Liver (tissue), 8 donors: ENCODE measurements at regions not wholly inside any gene's neighbourhood (a gene's known extent, or its start where the extent isn't known, plus 50 kb on each side); places are given as distances from the start of the nearest gene placed in this dataset.
A peak's percentile ranks its signal among the peaks of the same experiment; 100 is the strongest.

ENCODE experiments used
- DNase-seq: peaks from one replicate; pipeline ENCODE4 v3.0.0-alpha.2; 2017; ENCODE audit warnings: low spot score
- H3K27ac ChIP-seq, 2 donors: one replicate each; pipeline ENCODE4 v1.7.0; 2013; ENCODE audit warnings: inconsistent platforms in 2 of 2, low read length in 2 of 2, control low read depth in 1 of 2, low read depth in 1 of 2, mild to moderate bottlenecking in 1 of 2
- H3K27me3 ChIP-seq, 4 donors: one replicate each; pipeline versions ENCODE4 v1.6.1 to v1.7.0; 2013; ENCODE audit warnings: low read length in 3 of 4, inconsistent platforms in 1 of 4, mild to moderate bottlenecking in 1 of 4, moderate library complexity in 1 of 4; ENCODE audit not compliant: control insufficient read depth in 4 of 4, insufficient read depth in 4 of 4
- H3K36me3 ChIP-seq, 4 donors: one replicate each; pipeline versions ENCODE4 v1.6.1 to v1.7.0; 2013; ENCODE audit warnings: low read length in 3 of 4, mild to moderate bottlenecking in 3 of 4, low read depth in 1 of 4, moderate library complexity in 1 of 4; ENCODE audit not compliant: control insufficient read depth in 4 of 4, insufficient read depth in 3 of 4
- H3K4me1 ChIP-seq, 4 donors: one replicate each; pipeline versions ENCODE4 v1.6.1 to v1.7.0; 2013; ENCODE audit warnings: low read length in 3 of 4, mild to moderate bottlenecking in 3 of 4, moderate library complexity in 1 of 4; ENCODE audit not compliant: control insufficient read depth in 4 of 4, insufficient read depth in 4 of 4
- H3K4me3 ChIP-seq, 3 donors: one replicate each; pipeline versions ENCODE4 v1.6.1 to v1.7.0; 2013; ENCODE audit warnings: low read length in 3 of 3, control low read depth in 1 of 3, low read depth in 1 of 3, mild to moderate bottlenecking in 1 of 3
- H3K9ac ChIP-seq, 2 donors: one replicate each; pipeline ENCODE4 v1.7.0; 2013; ENCODE audit warnings: low read length in 2 of 2, mild to moderate bottlenecking in 2 of 2, moderate library complexity in 2 of 2, control low read depth in 1 of 2, low read depth in 1 of 2
- H3K9me3 ChIP-seq, 4 donors: one replicate each; pipeline versions ENCODE4 v1.6.1 to v1.7.0; 2013; ENCODE audit warnings: low read length in 3 of 4; ENCODE audit not compliant: control insufficient read depth in 4 of 4
- ATF3 ChIP-seq: IDR thresholded peaks from 2 replicates; pipeline ENCODE4 v1.6.1; 2016; ENCODE audit warnings: antibody characterized with exemption
- CTCF ChIP-seq: fragments of 150-350 bp; IDR thresholded peaks from 2 replicates; pipeline ENCODE4 v1.5.1; 2017; ENCODE audit warnings: improper control_type of control experiment, low read depth, low read length; ENCODE audit not compliant: missing input control
- EGR1 ChIP-seq, 2 donors: IDR thresholded peaks; 2 replicates each; pipeline ENCODE4 v1.6.1; 2016 to 2018; ENCODE audit warnings: antibody characterized with exemption in 2 of 2, low read depth in 2 of 2
- FOXA1 ChIP-seq: IDR thresholded peaks from 2 replicates; pipeline ENCODE4 v1.6.1; 2016; ENCODE audit warnings: antibody characterized with exemption
- FOXA2 ChIP-seq: IDR thresholded peaks from 2 replicates; pipeline ENCODE4 v1.6.1; 2016; ENCODE audit warnings: antibody characterized with exemption
- GABPA ChIP-seq, 2 donors: IDR thresholded peaks in 1 of 2; conservative IDR thresholded peaks in 1 of 2; 2 replicates each; pipeline ENCODE4 v1.6.1; 2016; ENCODE audit warnings: antibody characterized with exemption in 2 of 2, mild to moderate bottlenecking in 1 of 2, moderate library complexity in 1 of 2
- HNF4A ChIP-seq, 2 donors: conservative IDR thresholded peaks; 2 replicates each; pipeline ENCODE4 v1.6.1; 2016; ENCODE audit warnings: antibody characterized with exemption in 2 of 2, mild to moderate bottlenecking in 2 of 2
- HNF4G ChIP-seq: IDR thresholded peaks from 2 replicates; pipeline ENCODE4 v1.6.1; 2016; ENCODE audit warnings: antibody characterized with exemption
- NR2F2 ChIP-seq: IDR thresholded peaks from 2 replicates; pipeline ENCODE4 v1.6.1; 2016; ENCODE audit warnings: antibody characterized with exemption
- REST ChIP-seq: IDR thresholded peaks from 2 replicates; pipeline ENCODE4 v1.6.1; 2016; ENCODE audit warnings: antibody characterized with exemption, mild to moderate bottlenecking
- RXRA ChIP-seq, 2 donors: IDR thresholded peaks; 2 replicates each; pipeline ENCODE4 v1.6.1; 2017 to 2018; ENCODE audit warnings: antibody characterized with exemption in 2 of 2, mild to moderate bottlenecking in 1 of 2
- SP1 ChIP-seq: IDR thresholded peaks from 2 replicates; pipeline ENCODE4 v1.6.1; 2018; ENCODE audit warnings: antibody characterized with exemption, mild to moderate bottlenecking
- TAF1 ChIP-seq: conservative IDR thresholded peaks from 2 replicates; pipeline ENCODE4 v1.6.1; 2016; ENCODE audit warnings: antibody characterized with exemption, mild to moderate bottlenecking
- YY1 ChIP-seq: IDR thresholded peaks from 2 replicates; pipeline ENCODE4 v1.6.1; 2016; ENCODE audit warnings: antibody characterized with exemption, mild to moderate bottlenecking
- WGBS: extraction: QIAGEN DNeasy Blood & Tissue Kit; methylation state at CpG from one replicate; pipeline ENCODE4 v1.1.7; 2013; 5-methylcytosine and 5-hydroxymethylcytosine counted together
- donor health status: healthy.
- donor health status: healthy.
- donor health status: healthy.
- donor health status: healthy.
- donor health status: healthy.

GRCh38 chr12:93125126-93125525 lies 196.0 kb upstream of the EEA1 start:
- DNase-seq: no peak

GRCh38 chr12:93126069-93126474 lies 197.0 kb upstream of the EEA1 start:
- Histone ChIP-seq H3K36me3 (no peaks in the 10 kb centered on the region), H3K9ac (no peak overlapping the region), H3K27ac (no peak overlapping the region), H3K4me3 (no peak overlapping the region), H3K27me3 (no peaks in the 10 kb centered on the region), H3K4me1 (peaks cover 8 to 40% (median 26%) of the 10 kb centered on the region in 4 donors), H3K9me3 (no peaks in the 10 kb centered on the region)
- no peak for DNase-seq
- no peak for TF ChIP-seq TAF1
- TF ChIP-seq SP1: no peak
- WGBS: 95% methylated on average over 2 of the region's 2 CpGs

More at GRCh38 chr12:93125126-93125525, 196.0 kb upstream of the EEA1 start:
- no peaks in the 10 kb centered on the region for H3K36me3 ChIP-seq
- H3K27ac ChIP-seq: no peak overlapping the region
- peaks cover 8 to 32% (median 26%) of the 10 kb centered on the region in 4 donors for H3K4me1 ChIP-seq
- H3K9ac ChIP-seq: no peak overlapping the region
- H3K9me3 ChIP-seq: no peaks in the 10 kb centered on the region
- no peak overlapping the region for H3K4me3 ChIP-seq
- TF ChIP-seq TAF1 (no peak), REST (no peak), FOXA1 (no peak), EGR1 (IDR thresholded peaks at IDR 0.05; ENCODE audit: low read depth in 2 of 2) (no peak), GABPA (IDR thresholded peaks at IDR 0.05 in 1 of 2, conservative IDR thresholded peaks at IDR 0.05 in 1 of 2) (no peak), ATF3 (no peak), HNF4A (conservative IDR thresholded peaks at IDR 0.05) (no peak), FOXA2 (no peak), NR2F2 (no peak), YY1 (no peak), CTCF (no peak), SP1 (no peak), HNF4G (no peak)
- WGBS: 91% methylated on average over 1 of the region's 1 CpG
- H3K27me3 ChIP-seq: no peaks in the 10 kb centered on the region

GRCh38 chr12:93127107-93127560 lies 198.0 kb upstream of the EEA1 start:
- H3K27me3 ChIP-seq: no peaks in the 10 kb centered on the region
- no peak for DNase-seq
- H3K27ac ChIP-seq: peak overlapping the region; percentile 86 to 96
- H3K4me1 ChIP-seq: peaks cover 8 to 38% (median 25%) of the 10 kb centered on the region in 4 donors
- no peaks in the 10 kb centered on the region for H3K36me3 ChIP-seq
- H3K4me3 ChIP-seq: peak overlapping the region in 1 of 3 donors; percentile 26
- no peaks in the 10 kb centered on the region for H3K9me3 ChIP-seq
- H3K9ac ChIP-seq: no peak overlapping the region
- TF ChIP-seq RXRA (IDR thresholded peaks at IDR 0.05) (peak in 1 of 2 donors; percentile 37), FOXA2 (peak; percentile 0), HNF4A (conservative IDR thresholded peaks at IDR 0.05) (peak in 1 of 2 donors; percentile 38), REST (no peak)
- WGBS: 46% methylated on average over 7 of the region's 7 CpGs
